ENCODE measurements at regions not wholly inside any gene's neighbourhood (a gene's known extent, or its start where the extent isn't known, plus 50 kb on each side); places are given as distances from the start of the nearest gene placed in this dataset.
"Not testable (repeated sequence)": the region's sequence is repeated elsewhere in the genome, so short reads cannot be mapped to it uniquely, and the experiment has no call there.

GRCh38 chr5:115435778-115436712 lies 108.5 kb downstream of the FEM1C start:
- DNase-seq, result no peak

DNA sequence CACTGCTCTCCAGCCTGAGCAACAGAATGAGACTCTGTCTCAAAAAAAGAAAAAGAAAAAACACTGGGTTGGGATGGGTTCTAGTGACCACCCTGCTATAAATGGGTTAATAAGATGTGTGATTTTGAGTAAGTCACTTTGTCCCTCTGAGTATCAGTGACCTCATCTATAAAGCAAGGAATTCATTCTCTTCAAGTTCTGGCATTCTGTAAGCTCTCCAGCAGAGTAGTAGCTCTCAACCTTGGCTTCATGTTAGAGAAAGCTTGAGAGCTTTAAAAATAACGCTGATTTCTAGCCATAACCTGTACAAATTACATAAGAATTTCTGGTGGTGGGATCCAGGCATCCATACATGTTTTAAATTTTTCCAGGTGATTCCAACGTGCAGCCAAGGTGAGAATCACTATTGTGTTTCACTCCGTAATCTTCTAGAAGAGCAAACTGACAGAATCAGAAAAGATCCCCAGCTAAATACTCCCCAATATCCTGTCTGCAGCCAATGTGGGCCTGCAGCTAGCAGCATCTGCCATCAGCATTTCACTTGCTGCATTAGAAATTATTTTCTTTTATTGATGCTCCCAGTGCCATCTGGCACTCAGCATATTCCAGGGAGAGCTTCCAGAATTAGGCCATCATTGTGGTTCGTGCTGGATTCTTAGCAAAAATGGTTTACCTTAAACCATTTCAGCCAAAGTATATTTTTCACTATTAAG lies 109.4 kb downstream of the FEM1C start:
- DNase-seq, result no peak

GRCh38 chr5:115433918-115434317 lies 110.7 kb downstream of the FEM1C start:
- no peak for DNase-seq

- DNase-seq, result peak; percentile 68
Measured at GRCh38 chr5:115432691-115433090, 111.9 kb downstream of the FEM1C start.

- peak; percentile 68 for DNase-seq
Measured at GRCh38 chr5:115431116-115431515, 113.5 kb downstream of the FEM1C start.

- DNase-seq, result peak; percentile 51
Measured at GRCh38 chr5:115430374-115430773, 114.2 kb downstream of the FEM1C start.

GRCh38 chr5:115429345-115429940 lies 115.1 kb downstream of the FEM1C start:
- no peak for DNase-seq

DNA sequence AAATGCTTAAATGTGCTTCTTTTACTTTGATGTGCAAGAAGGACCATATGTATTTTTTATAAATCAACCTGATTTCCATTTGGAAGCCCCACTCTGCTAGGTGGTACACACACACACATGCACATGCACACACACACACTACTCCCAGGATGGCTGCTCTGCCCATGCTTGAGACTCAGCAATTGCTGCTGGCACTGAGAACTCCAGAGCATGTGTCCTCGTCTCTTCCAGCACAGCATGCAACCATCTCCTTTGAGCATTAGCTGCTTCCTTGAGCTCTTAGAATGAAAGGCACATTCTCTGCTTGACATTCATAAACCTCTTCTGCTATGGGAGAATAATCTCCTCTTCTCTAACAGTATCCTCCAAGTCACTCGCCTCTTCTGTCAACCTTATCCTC lies 115.9 kb downstream of the FEM1C start:
- DNase-seq, result no peak

DNA sequence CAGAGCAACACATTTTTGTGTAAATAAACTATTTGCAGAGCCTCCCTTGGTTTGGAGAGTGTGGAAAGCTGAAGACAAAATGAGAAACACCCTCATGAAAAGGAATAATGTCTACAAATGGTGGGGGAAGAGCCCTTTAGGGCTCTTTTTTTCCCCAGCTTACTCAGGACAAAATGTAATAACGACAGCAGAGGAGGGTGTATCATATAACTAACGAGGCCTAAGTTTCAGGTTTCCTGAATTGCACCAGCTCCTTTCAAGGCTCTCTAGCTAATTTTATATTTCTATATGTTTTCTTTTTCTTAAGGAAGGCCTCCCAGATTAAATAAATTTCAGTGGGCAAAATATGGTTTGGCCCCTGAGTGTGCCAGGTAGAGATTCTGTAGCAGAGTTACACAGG lies 116.3 kb downstream of the FEM1C start:
- DNase-seq, result no peak

DNA sequence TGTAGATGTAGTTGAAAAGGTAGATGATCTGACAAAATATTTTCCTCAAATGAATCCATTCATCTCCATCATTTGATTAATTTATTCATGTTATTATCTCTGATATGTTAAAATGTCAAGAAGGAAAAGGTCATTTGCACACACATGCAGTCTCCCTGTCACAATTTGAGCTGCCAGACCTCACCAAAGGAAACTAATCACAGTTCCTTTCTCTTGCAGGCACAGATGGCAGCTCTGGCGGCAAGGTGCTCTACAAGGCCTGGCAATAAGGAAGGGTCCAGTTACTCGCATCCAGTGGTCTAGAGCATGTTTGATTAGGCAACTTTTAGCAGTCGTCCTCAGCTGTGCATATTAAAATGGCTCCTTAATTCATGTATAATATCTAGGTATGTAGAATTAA lies 120.1 kb downstream of the FEM1C start:
- no peak for DNase-seq

DNA sequence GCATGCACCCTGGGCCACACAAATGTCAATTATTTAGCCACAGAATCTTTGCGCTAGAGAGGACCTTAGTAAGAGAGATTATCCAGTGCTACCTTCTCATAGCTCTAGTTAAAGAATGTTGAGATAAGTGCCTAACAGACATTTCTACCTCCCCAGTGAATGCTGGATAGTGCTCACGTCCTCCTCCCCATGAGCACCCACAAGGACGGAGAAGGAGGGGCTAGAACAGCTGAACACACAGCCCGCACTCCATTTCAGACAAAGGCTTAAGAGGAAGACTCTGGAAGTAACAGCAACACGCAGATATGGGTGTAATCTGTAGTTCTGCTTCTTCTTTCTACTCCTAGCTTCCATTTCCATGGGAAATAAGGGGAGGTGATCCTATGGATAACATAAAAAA lies 120.5 kb downstream of the FEM1C start:
- peak; percentile 30 for DNase-seq

DNA sequence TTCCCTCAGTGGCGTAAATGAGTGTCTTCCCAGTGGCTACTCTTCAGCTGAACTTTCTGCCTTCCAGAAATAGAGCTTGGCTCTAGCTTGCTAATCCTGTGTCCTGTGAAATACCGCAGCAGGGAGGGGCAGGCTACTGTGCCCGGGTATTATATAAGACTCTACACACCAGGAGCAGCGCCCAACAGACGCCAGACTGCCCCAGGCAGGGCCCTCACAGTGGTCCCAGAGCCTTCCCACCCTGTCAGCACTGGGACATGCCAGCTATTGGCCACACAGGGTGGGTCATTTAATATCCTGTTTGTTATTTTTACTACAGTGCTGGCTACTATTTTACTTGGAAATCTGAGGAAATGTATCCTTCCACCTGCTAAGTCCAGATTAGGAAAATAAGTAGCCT lies 121.0 kb downstream of the FEM1C start:
- no peak for DNase-seq

DNA sequence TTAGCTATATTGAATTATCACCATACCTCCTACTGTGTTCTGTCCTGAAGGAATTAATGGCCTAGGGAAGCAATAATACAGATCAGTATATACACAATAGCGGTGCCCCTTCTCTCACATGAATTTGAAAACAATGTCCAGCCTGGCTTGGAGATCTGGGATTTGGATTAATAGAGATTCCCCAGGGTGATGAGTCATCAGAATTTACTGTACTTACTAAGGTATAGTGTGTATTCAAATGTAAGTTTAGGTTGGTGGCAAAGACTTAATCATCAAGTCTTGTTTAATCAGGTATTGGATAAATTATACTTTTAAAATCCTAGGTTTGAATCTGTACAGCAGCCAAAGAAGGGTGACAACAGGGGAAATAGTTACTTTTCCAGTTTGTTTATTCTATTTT lies 121.5 kb downstream of the FEM1C start:
- no peak for DNase-seq

- DNase-seq, result not testable (repeated sequence)
Measured at GRCh38 chr5:115420812-115421211, 123.8 kb downstream of the FEM1C start.

GRCh38 chr5:115419846-115420585 lies 123.6 kb upstream of the CCDC112 start:
- no peak for DNase-seq

DNA sequence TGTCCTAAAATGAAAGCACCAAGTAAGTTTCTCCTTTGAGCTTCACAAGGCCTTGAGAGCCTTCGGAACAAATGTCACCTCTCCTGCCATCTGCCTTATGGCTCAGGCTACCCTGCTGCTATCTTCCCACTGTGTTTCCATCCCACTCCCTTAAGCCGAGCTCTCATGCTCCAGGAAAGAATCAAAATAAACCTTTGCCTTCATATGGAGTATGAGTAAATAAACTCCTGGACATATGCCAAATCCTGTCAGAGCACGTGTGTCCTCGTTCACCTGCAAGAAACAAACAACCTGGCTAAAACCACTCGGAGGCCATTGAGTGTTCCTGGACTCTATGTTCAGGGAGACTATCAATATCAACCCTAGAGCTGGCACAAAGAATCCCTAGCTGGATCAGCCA lies 122.3 kb upstream of the CCDC112 start:
- peak; percentile 94 for DNase-seq

DNA sequence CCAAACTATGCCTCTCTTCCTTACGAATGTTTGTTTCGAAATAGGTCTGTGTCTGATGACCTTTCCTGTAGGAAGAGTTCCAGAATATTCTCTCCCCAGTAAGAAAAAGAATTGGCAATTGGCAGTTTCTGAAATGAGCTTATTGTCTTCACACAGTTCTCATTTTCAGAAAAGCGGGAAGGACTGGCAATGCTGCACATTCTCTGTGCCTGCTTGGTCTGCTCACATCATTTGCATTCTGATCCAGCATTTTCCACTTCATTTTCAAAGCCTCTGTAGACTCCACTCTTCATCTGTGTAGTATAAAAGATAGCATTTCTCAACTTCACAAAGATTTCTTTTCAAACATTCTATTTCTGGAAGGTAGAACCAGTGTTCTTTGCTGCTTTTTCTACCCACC lies 120.6 kb upstream of the CCDC112 start:
- no peak for DNase-seq

GRCh38 chr5:115415143-115415491 lies 118.7 kb upstream of the CCDC112 start:
- DNase-seq, result peak; percentile 73

- DNase-seq, result peak; percentile 17
Measured at GRCh38 chr5:115414406-115415142, 118.1 kb upstream of the CCDC112 start.

GRCh38 chr5:115413651-115414050 lies 117.2 kb upstream of the CCDC112 start:
- DNase-seq, result no peak

- DNase-seq, result no peak
Measured at GRCh38 chr5:115409094-115409493, 112.6 kb upstream of the CCDC112 start.

- DNase-seq, result peak; percentile 4
Measured at GRCh38 chr5:115402822-115403577, 106.5 kb upstream of the CCDC112 start.

All from NCI-H345 (cell line).